ENCODE measurements at regions not wholly inside any gene's neighbourhood (a gene's known extent, or its start where the extent isn't known, plus 50 kb on each side); places are given as distances from the start of the nearest gene placed in this dataset.

GRCh38 chr1:222040121-222040805 lies 298.4 kb upstream of the DUSP10 start:
- no peak for TF ChIP-seq CTCF (IDR thresholded peaks at IDR 0.05; ENCODE audit: insufficient read depth, low read depth, low read length, missing control alignments)
- H3K4me3 ChIP-seq (ENCODE audit: low read length), result no peak overlapping the region
- DNase-seq (ENCODE audit: low read depth), result no peak

GRCh38 chr1:222038971-222039370 lies 297.1 kb upstream of the DUSP10 start:
- H3K4me3 ChIP-seq (ENCODE audit: low read length), result no peak overlapping the region
- TF ChIP-seq CTCF (IDR thresholded peaks at IDR 0.05; ENCODE audit: insufficient read depth, low read depth, low read length, missing control alignments), result no peak
- no peak for DNase-seq (ENCODE audit: low read depth)

GRCh38 chr1:222037720-222038119 lies 295.8 kb upstream of the DUSP10 start:
- TF ChIP-seq CTCF (IDR thresholded peaks at IDR 0.05; ENCODE audit: insufficient read depth, low read depth, low read length, missing control alignments), result no peak

GRCh38 chr1:222034790-222035189 lies 292.9 kb upstream of the DUSP10 start:
- no peak for TF ChIP-seq CTCF (IDR thresholded peaks at IDR 0.05; ENCODE audit: insufficient read depth, low read depth, low read length, missing control alignments)
- H3K4me3 ChIP-seq (ENCODE audit: low read length), result no peak overlapping the region
- no peak for DNase-seq (ENCODE audit: low read depth)

More at GRCh38 chr1:222037720-222038119, 295.8 kb upstream of the DUSP10 start:
- H3K4me3 ChIP-seq (ENCODE audit: low read length), result no peak overlapping the region
- no peak for DNase-seq (ENCODE audit: low read depth)

GRCh38 chr1:222033450-222033849 lies 291.6 kb upstream of the DUSP10 start:
- TF ChIP-seq CTCF (IDR thresholded peaks at IDR 0.05; ENCODE audit: insufficient read depth, low read depth, low read length, missing control alignments), result no peak
- no peak for DNase-seq (ENCODE audit: low read depth)
- H3K4me3 ChIP-seq (ENCODE audit: low read length), result no peak overlapping the region

GRCh38 chr1:222031318-222031717 lies 289.4 kb upstream of the DUSP10 start:
- no peak for TF ChIP-seq CTCF (IDR thresholded peaks at IDR 0.05; ENCODE audit: insufficient read depth, low read depth, low read length, missing control alignments)

GRCh38 chr1:222028676-222029075 lies 286.8 kb upstream of the DUSP10 start:
- TF ChIP-seq CTCF (IDR thresholded peaks at IDR 0.05; ENCODE audit: insufficient read depth, low read depth, low read length, missing control alignments), result no peak
- DNase-seq (ENCODE audit: low read depth), result no peak
- no peak overlapping the region for H3K4me3 ChIP-seq (ENCODE audit: low read length)

More at GRCh38 chr1:222031318-222031717, 289.4 kb upstream of the DUSP10 start:
- H3K4me3 ChIP-seq (ENCODE audit: low read length), result no peak overlapping the region
- no peak for DNase-seq (ENCODE audit: low read depth)

Measured in epithelial cell of esophagus (primary cell).